ENCODE measurements at regions not wholly inside any gene's neighbourhood (a gene's known extent, or its start where the extent isn't known, plus 50 kb on each side); places are given as distances from the start of the nearest gene placed in this dataset.
A peak's percentile ranks its signal among the peaks of the same experiment; 100 is the strongest.

GRCh38 chr16:85514598-85515318, 98.4 kb upstream of the GSE1 start (continued):
- TF ChIP-seq HNF1A (IDR thresholded peaks at IDR 0.05; ENCODE audit: low read depth) (peak; percentile 72), HNF1A (CRISPR knock-in tag; IDR thresholded peaks at IDR 0.05; ENCODE audit: borderline replicate concordance) (peak; percentile 91), ZNF350 (CRISPR knock-in tag; IDR thresholded peaks at IDR 0.05; ENCODE audit: borderline replicate concordance, low read depth) (peak; percentile 97), RFX1 (IDR thresholded peaks at IDR 0.05) (no peak), PRDM10 (CRISPR knock-in tag; IDR thresholded peaks at IDR 0.05; ENCODE audit: low read depth) (no peak), MLLT10 (CRISPR knock-in tag; IDR thresholded peaks at IDR 0.05) (no peak), ZNF34 (CRISPR knock-in tag; IDR thresholded peaks at IDR 0.05; ENCODE audit: borderline replicate concordance) (peak; percentile 97), IKZF5 (CRISPR knock-in tag; IDR thresholded peaks at IDR 0.05) (peak; percentile 95), ZNF253 (CRISPR knock-in tag; IDR thresholded peaks at IDR 0.05; ENCODE audit: borderline replicate concordance) (peak; percentile 67; the same call in 1 of the 2 replicates), KAT8 (CRISPR knock-in tag; IDR thresholded peaks at IDR 0.05) (peak; percentile 89), SAFB2 (CRISPR knock-in tag; IDR thresholded peaks at IDR 0.05; ENCODE audit: borderline replicate concordance, low read depth) (peak; percentile 92), JARID2 (CRISPR knock-in tag; IDR thresholded peaks at IDR 0.05; ENCODE audit: insufficient replicate concordance) (peak; percentile 82), ZNF772 (CRISPR knock-in tag; IDR thresholded peaks at IDR 0.05) (peak; percentile 98), ZBTB10 (CRISPR knock-in tag; IDR thresholded peaks at IDR 0.05; ENCODE audit: borderline replicate concordance) (peak; percentile 94; the same call in 1 of the 2 replicates), ZNF282 (IDR thresholded peaks at IDR 0.05; ENCODE audit: partially characterized antibody) (no peak), SATB2 (CRISPR knock-in tag; IDR thresholded peaks at IDR 0.05) (peak; percentile 84; the same call in 1 of the 2 replicates), CENPBD1 (CRISPR knock-in tag; IDR thresholded peaks at IDR 0.05; ENCODE audit: borderline replicate concordance, low read depth) (no peak)
